ENCODE measurements at regions not wholly inside any gene's neighbourhood (a gene's known extent, or its start where the extent isn't known, plus 50 kb on each side); places are given as distances from the start of the nearest gene placed in this dataset.

GRCh38 chr13:84263354-84264069 is 381.2 kb upstream of the SLITRK1 start:
- no peak for DNase-seq (ENCODE audit: low read depth in 2 of 2, low spot score in 1 of 2)

- DNase-seq (ENCODE audit: low read depth in 2 of 2, low spot score in 1 of 2) = no peak
Measured at GRCh38 chr13:84255226-84255797, 373.0 kb upstream of the SLITRK1 start.

- DNase-seq (ENCODE audit: low read depth in 2 of 2, low spot score in 1 of 2) = no peak
Measured at GRCh38 chr13:84249463-84249862, 367.2 kb upstream of the SLITRK1 start.

- no peak for DNase-seq (ENCODE audit: low read depth in 2 of 2, low spot score in 1 of 2)
Measured at GRCh38 chr13:84243340-84243739, 361.1 kb upstream of the SLITRK1 start.

- no peak for DNase-seq (ENCODE audit: low read depth in 2 of 2, low spot score in 1 of 2)
Measured at GRCh38 chr13:84239032-84239431, 356.8 kb upstream of the SLITRK1 start.

- no peak for DNase-seq (ENCODE audit: low read depth in 2 of 2, low spot score in 1 of 2)
Measured at GRCh38 chr13:84238381-84238780, 356.1 kb upstream of the SLITRK1 start.

GRCh38 chr13:84237143-84237542 is 354.9 kb upstream of the SLITRK1 start:
- DNase-seq (ENCODE audit: low read depth in 2 of 2, low spot score in 1 of 2) = no peak

- no peak for DNase-seq (ENCODE audit: low read depth in 2 of 2, low spot score in 1 of 2)
Measured at GRCh38 chr13:84234416-84234815, 352.1 kb upstream of the SLITRK1 start.

GRCh38 chr13:84230568-84230967 is 348.3 kb upstream of the SLITRK1 start:
- no peak for DNase-seq (ENCODE audit: low read depth in 2 of 2, low spot score in 1 of 2)

GRCh38 chr13:84211048-84211447 is 328.8 kb upstream of the SLITRK1 start:
- DNase-seq (ENCODE audit: low read depth in 2 of 2, low spot score in 1 of 2) = no peak

GRCh38 chr13:84208246-84208910 is 326.1 kb upstream of the SLITRK1 start:
- no peak for DNase-seq (ENCODE audit: low read depth in 2 of 2, low spot score in 1 of 2)

GRCh38 chr13:84207509-84207908 is 325.2 kb upstream of the SLITRK1 start:
- DNase-seq (ENCODE audit: low read depth in 2 of 2, low spot score in 1 of 2) = no peak

GRCh38 chr13:84200971-84201370 is 318.7 kb upstream of the SLITRK1 start:
- no peak for DNase-seq (ENCODE audit: low read depth in 2 of 2, low spot score in 1 of 2)

- DNase-seq (ENCODE audit: low read depth in 2 of 2, low spot score in 1 of 2) = no peak
Measured at GRCh38 chr13:84192125-84192524, 309.9 kb upstream of the SLITRK1 start.

- DNase-seq (ENCODE audit: low read depth in 2 of 2, low spot score in 1 of 2) = no peak
Measured at GRCh38 chr13:84191139-84191538, 308.9 kb upstream of the SLITRK1 start.

GRCh38 chr13:84187626-84188025 is 305.4 kb upstream of the SLITRK1 start:
- no peak for DNase-seq (ENCODE audit: low read depth in 2 of 2, low spot score in 1 of 2)

- no peak for DNase-seq (ENCODE audit: low read depth in 2 of 2, low spot score in 1 of 2)
Measured at GRCh38 chr13:84139561-84140158, 257.4 kb upstream of the SLITRK1 start.

GRCh38 chr13:84137292-84137691 is 255.0 kb upstream of the SLITRK1 start:
- peak; percentile 20 to 37 for DNase-seq (ENCODE audit: low read depth in 2 of 2, low spot score in 1 of 2)

GRCh38 chr13:84136582-84136981 is 254.3 kb upstream of the SLITRK1 start:
- no peak for DNase-seq (ENCODE audit: low read depth in 2 of 2, low spot score in 1 of 2)

- no peak for DNase-seq (ENCODE audit: low read depth in 2 of 2, low spot score in 1 of 2)
Measured at GRCh38 chr13:84132491-84132890, 250.2 kb upstream of the SLITRK1 start.

GRCh38 chr13:84131249-84131648 is 249.0 kb upstream of the SLITRK1 start:
- DNase-seq (ENCODE audit: low read depth in 2 of 2, low spot score in 1 of 2) = no peak

GRCh38 chr13:84130495-84131114 is 248.3 kb upstream of the SLITRK1 start:
- no peak for DNase-seq (ENCODE audit: low read depth in 2 of 2, low spot score in 1 of 2)

Data from stimulated activated CD8-positive, alpha-beta memory T cell treated with anti-CD3 and anti-CD28 coated beads, Interleukin-4, amount 100 ng/mL, for 4 hours (primary cell).